Astrocyte of the hippocampus (primary cell): ENCODE measurements at regions not wholly inside any gene's neighbourhood (a gene's known extent, or its start where the extent isn't known, plus 50 kb on each side); places are given as distances from the start of the nearest gene placed in this dataset.

Experiments used
- DNase-seq: peaks from one replicate; pipeline ENCODE4 v3.0.0; 2011; ENCODE audit warnings: low read depth, low spot score

DNA sequence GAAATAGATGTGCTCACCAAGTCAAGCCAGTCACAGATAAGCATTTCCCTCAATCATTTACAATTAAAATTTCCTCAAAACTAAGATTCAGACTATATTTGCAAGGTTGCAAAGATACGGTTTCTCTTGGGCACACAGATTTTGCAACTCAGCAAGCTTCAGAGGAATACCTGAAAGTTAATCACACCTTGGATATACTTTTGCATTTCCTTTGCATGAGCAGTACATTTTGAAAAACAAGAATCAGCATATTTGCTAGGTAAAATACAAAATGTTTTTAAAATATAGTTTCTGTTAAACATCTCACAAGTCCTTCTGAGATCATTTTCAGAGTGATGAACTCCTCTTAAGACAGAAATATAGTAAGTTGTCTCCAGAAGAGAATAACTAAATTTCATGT lies 336.9 kb downstream of the DUSP6 start:
- DNase-seq, result no peak

- DNase-seq, result no peak
Observed at GRCh38 chr12:88998421-88998820, 353.9 kb downstream of the DUSP6 start.

- DNase-seq, result no peak
Observed at GRCh38 chr12:88996200-88996788, 356.0 kb downstream of the DUSP6 start.

- DNase-seq, result no peak
Observed at GRCh38 chr12:88994971-88995370, 357.3 kb downstream of the DUSP6 start.

GRCh38 chr12:88994537-88994936 lies 357.8 kb downstream of the DUSP6 start:
- peak; percentile 15 for DNase-seq

- peak; percentile 67 for DNase-seq
Observed at GRCh38 chr12:88993651-88994050, 358.6 kb downstream of the DUSP6 start.

- DNase-seq, result peak; percentile 29
Observed at GRCh38 chr12:88986056-88986455, 366.2 kb downstream of the DUSP6 start.

DNA sequence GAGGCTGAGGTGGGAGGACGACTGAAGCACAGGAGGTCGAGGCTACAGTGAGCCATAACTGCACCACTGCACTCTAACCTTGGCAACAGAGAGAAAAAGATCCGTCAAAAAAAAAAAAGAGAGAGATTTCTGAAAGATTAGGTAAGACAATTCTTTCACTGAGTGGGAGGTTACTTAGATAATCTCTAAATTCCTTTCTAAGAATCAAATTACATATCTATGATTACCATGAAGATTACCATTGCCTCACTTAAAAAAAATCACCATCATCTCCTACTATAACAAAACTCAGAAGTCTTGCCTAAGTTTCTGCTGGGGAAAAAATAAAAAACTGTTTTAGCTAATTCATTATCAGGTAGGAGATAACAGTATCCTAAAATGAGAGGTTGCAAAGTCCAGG lies 366.7 kb downstream of the DUSP6 start:
- DNase-seq, result no peak

- no peak for DNase-seq
Observed at GRCh38 chr12:88985011-88985410, 367.3 kb downstream of the DUSP6 start.

DNA sequence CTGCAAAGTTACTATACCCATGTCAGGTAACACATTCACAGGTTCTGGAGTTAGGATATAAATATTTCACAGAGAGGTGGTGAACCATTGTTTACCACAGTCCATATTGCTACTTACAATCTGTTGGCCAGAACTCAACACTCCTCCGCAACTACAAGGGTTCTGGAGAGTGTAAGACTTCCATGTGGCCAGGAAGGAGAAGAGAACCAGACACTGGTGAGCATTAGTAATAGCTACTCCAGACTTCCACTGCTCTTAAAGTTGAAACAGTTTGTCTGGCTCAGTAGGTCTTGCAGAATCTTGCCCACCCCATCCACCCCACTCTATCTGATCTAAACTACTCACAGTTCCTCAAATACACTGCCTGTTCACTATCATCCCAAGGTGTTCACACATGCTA lies 369.6 kb downstream of the DUSP6 start:
- DNase-seq, result no peak

DNA sequence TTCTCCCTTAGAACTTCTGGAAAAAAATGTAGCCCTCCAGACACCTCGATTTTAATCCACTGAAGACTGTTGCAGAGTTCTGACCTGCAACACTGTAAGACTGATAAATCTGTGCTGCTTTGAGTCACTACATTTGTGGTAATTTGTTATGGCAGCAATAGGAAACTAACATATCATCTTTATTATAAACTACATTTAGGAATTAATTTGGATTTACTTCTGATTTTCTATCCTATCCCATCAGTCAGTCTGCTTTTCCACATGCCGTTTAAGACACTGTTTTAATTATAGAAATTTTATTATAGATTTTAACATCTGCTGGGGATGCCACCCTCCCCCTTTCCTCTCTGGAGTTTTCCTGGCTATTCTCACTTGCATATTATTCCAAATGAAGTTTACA lies 375.2 kb downstream of the DUSP6 start:
- DNase-seq, result no peak

- DNase-seq, result no peak
Observed at GRCh38 chr12:88973998-88974397, 378.3 kb downstream of the DUSP6 start.

GRCh38 chr12:88970740-88971139 lies 381.6 kb downstream of the DUSP6 start:
- no peak for DNase-seq

- no peak for DNase-seq
Observed at GRCh38 chr12:88969127-88969526, 383.2 kb downstream of the DUSP6 start.

DNA sequence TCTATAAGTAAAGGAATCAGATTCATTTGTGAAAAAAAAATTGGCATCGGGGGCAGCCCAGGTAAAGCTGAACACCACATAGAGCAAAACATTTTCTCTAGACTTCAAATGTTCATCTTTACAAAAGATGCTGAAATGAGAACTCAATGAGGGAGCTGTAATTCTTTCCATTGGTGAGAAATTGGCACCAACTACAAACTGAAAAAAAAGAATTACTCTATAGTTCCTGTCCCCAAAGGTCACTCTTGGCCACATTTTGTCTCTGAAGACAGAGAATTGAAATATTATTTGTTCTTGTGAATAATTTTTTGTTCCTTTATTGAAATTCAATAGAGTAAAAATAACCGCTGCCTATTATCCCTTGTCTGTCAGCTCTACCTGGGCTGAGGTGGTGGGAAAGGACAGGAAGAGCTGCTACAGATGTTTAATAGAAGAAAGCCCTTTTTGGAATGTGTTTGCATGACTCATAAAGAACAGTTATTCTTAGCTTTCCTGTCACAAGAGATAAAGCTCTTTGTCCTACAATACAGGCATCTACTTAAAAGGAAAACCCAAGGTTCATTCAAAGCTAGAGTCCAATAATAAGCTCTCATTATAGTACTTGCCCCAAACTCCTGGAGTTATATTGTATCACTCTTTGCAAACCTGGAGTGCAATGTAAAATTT lies 380.1 kb upstream of the KITLG start:
- peak; percentile 20 for DNase-seq

GRCh38 chr12:88958946-88959345 lies 378.7 kb upstream of the KITLG start:
- DNase-seq, result no peak

- no peak for DNase-seq
Observed at GRCh38 chr12:88958153-88958552, 377.9 kb upstream of the KITLG start.

- DNase-seq, result no peak
Observed at GRCh38 chr12:88957358-88957757, 377.1 kb upstream of the KITLG start.

DNA sequence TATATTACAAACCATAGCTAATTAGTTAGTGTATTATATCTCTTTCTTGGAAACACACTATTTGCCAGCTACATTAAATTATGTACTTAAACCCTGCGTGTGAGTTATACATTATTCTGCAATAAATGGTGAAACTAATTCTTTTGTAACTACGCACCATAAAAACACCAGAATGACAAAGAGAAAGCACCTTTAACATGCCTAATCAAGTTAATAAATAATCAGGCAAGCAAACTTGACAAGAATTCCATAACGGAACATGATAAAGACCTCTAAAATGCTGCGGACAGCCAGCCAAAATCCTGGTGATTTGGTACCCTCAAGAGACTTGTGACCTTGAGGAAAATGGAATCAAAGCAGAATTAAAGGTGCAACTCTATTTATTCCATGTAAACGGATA lies 375.3 kb upstream of the KITLG start:
- no peak for DNase-seq

- DNase-seq, result no peak
Observed at GRCh38 chr12:88953029-88953586, 372.8 kb upstream of the KITLG start.

DNA sequence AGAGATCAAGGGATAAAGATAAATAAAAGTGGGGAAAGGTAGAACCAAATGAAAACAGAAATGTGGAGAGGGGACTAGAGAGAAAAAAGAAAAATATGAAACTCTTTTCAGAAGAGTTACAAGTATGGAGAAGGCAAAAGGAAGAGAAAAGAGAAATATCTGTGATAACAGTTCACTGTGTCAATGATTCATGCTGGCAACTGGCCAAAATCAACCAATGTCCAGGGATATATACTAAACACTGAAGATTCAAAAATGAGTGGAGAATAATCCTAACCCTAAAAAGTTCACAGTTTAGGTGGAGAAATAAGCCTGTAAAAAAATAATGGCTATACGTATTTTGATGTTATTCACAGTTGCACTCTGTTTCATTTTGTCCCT lies 372.3 kb upstream of the KITLG start:
- DNase-seq, result peak; percentile 47

GRCh38 chr12:88951860-88952561 lies 371.7 kb upstream of the KITLG start:
- DNase-seq, result no peak

GRCh38 chr12:88951177-88951576 lies 370.9 kb upstream of the KITLG start:
- DNase-seq, result no peak
